ENCODE measurements at regions not wholly inside any gene's neighbourhood (a gene's known extent, or its start where the extent isn't known, plus 50 kb on each side); places are given as distances from the start of the nearest gene placed in this dataset.
A peak's percentile ranks its signal among the peaks of the same experiment; 100 is the strongest.

DNA sequence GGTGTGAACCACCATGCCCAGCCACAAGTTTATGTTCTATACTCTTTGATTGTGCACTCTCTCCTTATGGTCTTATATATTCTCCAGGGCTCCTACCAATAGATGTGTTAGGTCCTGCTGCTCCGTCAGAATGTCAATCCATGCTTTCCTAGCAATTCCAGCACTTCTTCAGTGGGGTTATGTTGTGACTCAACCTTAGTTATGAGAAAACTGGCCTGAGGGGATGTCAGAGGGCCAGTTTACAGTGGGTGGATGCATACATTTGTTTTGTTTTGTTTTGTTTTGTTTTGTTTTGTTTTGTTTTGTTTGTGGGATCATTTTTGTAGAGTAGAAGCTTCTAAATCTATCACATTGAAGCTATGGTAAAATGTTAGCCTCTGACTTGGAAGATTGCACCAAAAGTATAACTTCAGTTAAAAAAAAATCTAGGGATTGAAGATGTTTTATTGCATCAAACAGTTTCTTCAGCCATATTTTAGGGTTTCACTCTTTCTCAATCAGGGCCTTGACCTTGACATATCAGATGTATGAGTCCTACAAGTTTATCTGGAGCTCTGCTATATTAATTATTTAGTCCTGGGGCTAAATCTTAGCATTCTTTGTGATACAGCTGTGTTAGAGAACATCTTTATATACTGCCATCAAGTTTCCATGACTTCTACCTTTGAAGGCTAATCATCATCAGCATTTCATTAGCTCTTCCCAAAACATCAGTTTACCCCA is 191.6 kb upstream of the CNTN5 start:
- DNase-seq (ENCODE audit: low spot score): no peak

DNA sequence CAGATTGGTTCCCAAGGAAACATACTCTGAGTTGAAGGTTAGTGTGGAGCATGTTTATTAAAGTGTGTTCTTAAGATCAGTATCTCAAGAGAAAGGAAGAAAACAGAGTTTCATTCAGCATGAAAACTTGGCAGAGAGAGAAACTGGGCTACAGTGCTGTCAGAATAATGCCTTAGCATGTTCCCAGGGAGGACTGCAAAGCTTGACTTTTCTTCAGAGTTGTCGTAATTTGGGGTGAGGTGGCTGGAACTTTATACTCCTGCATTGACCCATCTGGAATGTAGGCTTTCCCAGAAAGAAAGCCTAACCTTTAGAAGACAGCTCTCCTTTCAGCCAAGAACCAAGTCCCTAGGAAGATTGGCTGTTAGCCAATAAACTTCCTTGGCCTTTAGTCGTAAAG is 190.8 kb upstream of the CNTN5 start:
- no peak for DNase-seq (ENCODE audit: low spot score)

DNA sequence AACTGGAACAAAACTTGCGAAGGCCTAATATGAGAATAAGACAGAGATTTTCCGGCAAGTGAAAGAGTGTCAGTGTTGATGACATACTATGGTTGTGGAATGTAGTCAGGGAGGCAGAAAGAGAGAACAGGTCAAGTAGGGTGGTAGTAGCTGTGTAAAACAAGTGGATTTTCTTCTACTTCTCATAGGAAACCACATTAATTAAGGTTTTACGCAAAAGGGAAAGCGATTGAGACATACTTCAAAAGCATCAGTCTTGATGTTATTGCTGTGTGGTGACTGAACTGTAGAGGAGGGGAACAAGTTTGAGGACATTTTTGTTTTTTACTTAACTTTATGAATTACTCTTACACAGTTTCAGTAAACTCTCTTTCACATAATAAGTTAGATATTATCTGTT is 186.0 kb upstream of the CNTN5 start:
- DNase-seq (ENCODE audit: low spot score): no peak

DNA sequence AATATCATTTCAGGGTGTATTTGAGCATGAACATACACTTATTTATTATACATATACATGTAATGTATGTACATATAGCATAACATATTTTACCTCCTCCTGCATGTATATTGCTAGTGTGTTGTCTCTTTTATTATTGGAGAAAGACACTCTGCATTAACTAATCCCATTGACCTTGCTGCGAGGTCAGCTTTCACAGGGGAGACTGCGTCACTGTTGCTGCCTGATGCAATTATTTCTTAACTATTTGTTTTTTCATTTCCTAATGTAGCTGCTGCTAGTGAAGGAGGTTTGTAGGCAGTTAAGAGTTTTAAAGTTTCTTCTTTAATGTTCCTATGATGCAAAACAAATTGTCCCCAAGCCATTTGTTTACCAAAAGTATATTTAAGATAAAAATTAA is 185.4 kb upstream of the CNTN5 start:
- DNase-seq (ENCODE audit: low spot score): no peak

DNA sequence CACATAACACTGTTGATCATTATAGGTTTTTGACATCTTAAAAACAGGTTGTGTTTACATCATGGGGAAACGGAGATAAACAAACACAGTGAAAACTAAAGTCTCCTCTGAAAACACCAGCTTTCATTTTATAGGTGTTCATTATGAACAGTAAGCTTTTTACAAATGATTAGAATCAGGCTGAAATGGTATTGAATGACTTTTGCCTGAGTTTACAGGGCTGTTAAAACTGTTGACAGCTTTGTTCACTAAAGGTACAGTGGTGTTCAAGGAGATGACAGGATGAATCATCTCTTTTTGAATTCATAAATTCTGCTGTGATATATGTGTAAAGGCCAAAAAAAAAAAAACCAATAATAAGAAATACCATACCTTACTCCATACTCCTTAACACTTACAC is 184.6 kb upstream of the CNTN5 start:
- DNase-seq (ENCODE audit: low spot score): no peak

GRCh38 chr11:98842187-98842586 is 178.6 kb upstream of the CNTN5 start:
- DNase-seq (ENCODE audit: low spot score): no peak

DNA sequence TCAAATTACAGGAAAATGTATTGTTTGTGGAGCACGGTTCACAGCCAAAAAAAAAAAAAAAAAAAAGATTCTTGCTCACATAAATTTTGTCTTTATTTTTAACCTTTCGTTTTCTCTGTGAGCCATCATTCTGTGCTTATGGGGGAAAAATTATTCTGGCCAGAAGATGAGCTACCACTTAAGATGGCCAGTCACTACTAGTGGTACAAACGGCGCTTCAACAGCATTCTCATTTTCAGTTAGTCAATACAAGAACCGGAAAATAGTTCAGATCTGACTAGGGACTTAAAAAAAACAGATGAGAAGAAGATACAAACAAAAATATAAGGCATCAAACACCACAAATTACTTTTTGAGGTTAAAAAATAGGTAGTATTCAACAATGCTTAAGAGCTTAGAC is 158.6 kb upstream of the CNTN5 start:
- DNase-seq (ENCODE audit: low spot score): no peak

DNA sequence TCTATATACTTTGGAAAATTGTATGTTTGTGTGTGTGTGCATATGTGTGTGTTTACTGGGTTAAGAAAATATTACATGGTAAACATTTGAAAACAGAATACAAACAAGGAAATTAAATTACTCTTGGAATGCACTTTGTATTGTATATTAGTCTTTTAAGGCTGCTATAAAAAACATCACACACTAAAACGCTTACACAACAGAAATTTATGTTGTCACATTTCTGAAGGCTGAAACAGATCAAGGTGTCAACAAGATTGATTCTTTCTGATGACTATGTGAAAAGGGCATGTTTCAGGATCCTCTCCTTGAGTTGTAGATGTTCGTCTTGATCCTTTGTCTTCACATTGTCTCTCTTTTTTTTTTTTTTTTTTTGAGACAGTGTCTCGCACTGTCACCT is 149.1 kb upstream of the CNTN5 start:
- DNase-seq (ENCODE audit: low spot score): no peak

DNA sequence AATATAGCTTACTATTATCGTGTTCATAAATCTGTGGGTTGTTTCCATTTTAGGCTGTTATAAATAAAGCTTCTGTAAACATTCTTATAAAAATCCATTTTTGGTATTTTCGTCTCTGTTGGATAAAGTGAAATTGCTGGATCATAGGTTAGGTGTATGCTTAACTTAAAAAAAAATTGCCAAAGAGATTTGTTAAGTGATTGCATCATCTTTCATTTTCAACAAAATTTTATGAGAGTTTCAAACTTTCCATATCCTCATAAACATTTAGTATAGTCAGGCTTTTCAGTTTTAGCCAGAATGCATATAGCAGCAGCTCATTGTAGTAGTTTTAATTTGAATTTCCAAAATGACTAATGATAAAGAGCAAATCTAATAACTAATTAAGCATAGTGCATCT is 146.7 kb upstream of the CNTN5 start:
- DNase-seq (ENCODE audit: low spot score): no peak

GRCh38 chr11:98895936-98896335 is 124.8 kb upstream of the CNTN5 start:
- no peak for DNase-seq (ENCODE audit: low spot score)

GRCh38 chr11:98940913-98941312 is 79.8 kb upstream of the CNTN5 start:
- peak; percentile 8 for DNase-seq (ENCODE audit: low spot score)

- no peak for DNase-seq (ENCODE audit: low spot score)
Observed at GRCh38 chr11:98944461-98944860, 76.3 kb upstream of the CNTN5 start.

GRCh38 chr11:98952107-98952506 is 68.6 kb upstream of the CNTN5 start:
- DNase-seq (ENCODE audit: low spot score): no peak

DNA sequence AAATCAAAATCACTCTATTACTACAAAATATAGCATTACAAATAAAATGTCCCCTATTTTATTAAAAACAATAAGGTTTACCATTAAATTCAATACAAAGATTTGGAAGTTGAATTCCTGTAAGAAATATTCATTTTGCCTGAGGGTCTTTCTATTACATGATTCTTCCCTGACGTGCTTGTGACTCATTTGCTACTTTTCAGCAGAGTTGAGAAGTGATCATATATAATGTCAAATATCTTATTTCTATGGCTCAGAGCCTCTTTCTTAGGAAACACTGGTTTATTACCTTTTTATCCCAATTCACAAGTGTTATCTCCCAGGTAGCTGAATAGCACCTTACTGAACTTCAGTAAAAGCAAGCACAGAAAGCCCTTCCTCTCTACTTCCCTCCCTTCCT is 65.2 kb upstream of the CNTN5 start:
- no peak for DNase-seq (ENCODE audit: low spot score)

- DNase-seq (ENCODE audit: low spot score): no peak
Observed at GRCh38 chr11:98964146-98964545, 56.6 kb upstream of the CNTN5 start.

DNA sequence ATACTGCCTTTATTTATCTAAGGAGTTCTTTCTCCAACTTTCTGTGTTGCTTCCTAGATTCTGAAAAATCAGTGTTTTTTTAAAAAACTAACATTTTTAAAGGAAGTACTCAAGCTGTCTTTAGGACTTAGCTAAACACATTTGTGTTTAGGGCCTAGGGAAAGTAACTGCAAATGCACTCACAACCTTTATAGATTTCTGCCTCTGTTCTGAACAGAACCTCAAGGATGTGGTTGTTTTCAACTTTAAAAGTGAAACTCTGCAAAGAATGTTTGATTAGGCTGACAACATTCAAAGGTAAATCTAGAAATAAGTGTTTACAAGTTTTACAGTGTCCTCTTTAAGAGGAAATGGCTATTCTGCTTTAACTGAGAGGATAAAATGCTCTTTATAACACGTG is 55.4 kb upstream of the CNTN5 start:
- DNase-seq (ENCODE audit: low spot score): no peak

DNA sequence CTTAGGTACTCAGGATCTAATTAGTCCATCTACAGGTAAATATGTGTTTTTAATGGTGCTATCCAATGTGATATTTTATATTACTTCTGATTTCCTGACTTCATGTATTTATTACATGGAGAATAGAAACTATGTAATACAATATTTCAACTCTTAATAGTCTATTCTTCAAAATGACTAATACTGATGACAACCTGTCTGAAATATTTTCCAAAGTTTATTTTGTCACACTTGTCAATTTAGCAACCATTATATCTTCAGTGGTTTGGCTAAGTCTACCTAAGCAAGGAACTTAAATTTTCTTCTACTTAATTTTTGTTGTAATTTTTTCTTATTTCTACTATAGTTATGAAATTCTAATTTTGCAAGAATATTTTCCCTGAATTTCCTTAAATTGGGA is 55.0 kb upstream of the CNTN5 start:
- DNase-seq (ENCODE audit: low spot score): no peak

DNA sequence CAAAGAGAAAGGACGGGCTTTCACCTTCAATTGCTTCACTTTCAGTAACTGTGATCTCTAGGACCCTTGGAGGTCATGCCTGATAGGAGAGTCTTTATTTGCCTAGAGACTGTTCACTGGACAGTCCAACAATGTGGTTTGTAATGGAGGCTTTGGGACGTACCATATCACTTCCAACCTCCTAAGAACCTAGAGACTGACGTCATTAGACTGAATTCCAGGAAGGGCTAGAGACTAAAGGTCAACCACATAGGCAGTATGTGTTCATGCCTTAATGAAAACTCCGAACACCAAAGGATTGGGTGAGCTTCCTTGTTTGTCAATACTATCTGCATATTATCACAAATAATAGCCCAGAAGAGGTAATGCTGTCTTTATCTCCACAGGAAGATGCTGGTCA is 53.7 kb upstream of the CNTN5 start:
- no peak for DNase-seq (ENCODE audit: low spot score)

Small RNA genes lying in the stretch of these regions (small RNA-seq; reads per million reads assigned to genes)
- gene AP003730.1 (0 reads per million in 2 experiments), gene RNA5SP346 (0 reads per million in 2 experiments), gene RNA5SP347 (0 reads per million in 2 experiments)

Data from SK-N-DZ (cell line).